Keratinocyte (primary cell): ENCODE measurements at regions not wholly inside any gene's neighbourhood (a gene's known extent, or its start where the extent isn't known, plus 50 kb on each side); places are given as distances from the start of the nearest gene placed in this dataset.

Source experiments
- EZH2 ChIP-seq: IDR thresholded peaks from one replicate; pipeline ENCODE4 v1.6.1; 2012; ENCODE audit warnings: inconsistent platforms, mild to moderate bottlenecking, low read length, moderate library complexity
- TF ChIP-seq, protein P1 (sequence below), 3 experiments: IDR thresholded peaks in 1 of 3; conservative IDR thresholded peaks in 1 of 3; optimal IDR thresholded peaks in 1 of 3; 2 replicates in 2 of 3; 3 replicates in 1 of 3; pipeline versions ENCODE3 to v1.5.1; 2011; ENCODE audit warnings: low read length in 3 of 3, mild to moderate bottlenecking in 3 of 3, moderate library complexity in 2 of 3, control low read depth in 1 of 3, inconsistent platforms in 1 of 3; ENCODE audit not compliant: insufficient read depth in 2 of 3; ENCODE audit errors: extremely low read depth in 1 of 3

DNA sequence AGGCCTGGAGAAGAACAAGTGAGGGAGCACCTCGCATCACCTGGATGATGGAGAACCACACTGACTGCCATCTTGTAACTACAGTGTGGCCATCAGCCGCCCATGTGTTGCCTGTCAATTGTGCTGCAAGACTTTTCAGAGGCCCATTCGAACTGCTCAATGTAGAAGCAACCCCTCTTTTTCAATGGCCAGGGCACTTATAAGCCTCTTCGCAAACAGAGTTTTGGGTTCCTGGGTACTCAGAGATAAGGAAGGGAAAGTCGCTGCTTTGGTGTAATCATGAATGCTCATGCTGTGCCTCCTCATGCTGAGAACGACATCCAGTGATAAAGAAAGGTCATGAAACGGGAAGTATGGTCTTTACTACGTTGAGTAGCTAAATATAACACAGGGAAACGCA is 143.9 kb upstream of the SLC39A10 start:
- TF ChIP-seq, protein P1, sequence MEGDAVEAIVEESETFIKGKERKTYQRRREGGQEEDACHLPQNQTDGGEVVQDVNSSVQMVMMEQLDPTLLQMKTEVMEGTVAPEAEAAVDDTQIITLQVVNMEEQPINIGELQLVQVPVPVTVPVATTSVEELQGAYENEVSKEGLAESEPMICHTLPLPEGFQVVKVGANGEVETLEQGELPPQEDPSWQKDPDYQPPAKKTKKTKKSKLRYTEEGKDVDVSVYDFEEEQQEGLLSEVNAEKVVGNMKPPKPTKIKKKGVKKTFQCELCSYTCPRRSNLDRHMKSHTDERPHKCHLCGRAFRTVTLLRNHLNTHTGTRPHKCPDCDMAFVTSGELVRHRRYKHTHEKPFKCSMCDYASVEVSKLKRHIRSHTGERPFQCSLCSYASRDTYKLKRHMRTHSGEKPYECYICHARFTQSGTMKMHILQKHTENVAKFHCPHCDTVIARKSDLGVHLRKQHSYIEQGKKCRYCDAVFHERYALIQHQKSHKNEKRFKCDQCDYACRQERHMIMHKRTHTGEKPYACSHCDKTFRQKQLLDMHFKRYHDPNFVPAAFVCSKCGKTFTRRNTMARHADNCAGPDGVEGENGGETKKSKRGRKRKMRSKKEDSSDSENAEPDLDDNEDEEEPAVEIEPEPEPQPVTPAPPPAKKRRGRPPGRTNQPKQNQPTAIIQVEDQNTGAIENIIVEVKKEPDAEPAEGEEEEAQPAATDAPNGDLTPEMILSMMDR (optimal IDR thresholded peaks at IDR 0.05 in 1 of 3, IDR thresholded peaks at IDR 0.05 in 1 of 3, conservative IDR thresholded peaks at IDR 0.05 in 1 of 3; ENCODE audit: extremely low read depth in 1 of 3, insufficient read depth in 2 of 3, low read length in 3 of 3), result no peak
- no peak for TF ChIP-seq EZH2
